ENCODE measurements at regions not wholly inside any gene's neighbourhood (a gene's known extent, or its start where the extent isn't known, plus 50 kb on each side); places are given as distances from the start of the nearest gene placed in this dataset.
"Not testable (repeated sequence)": the region's sequence is repeated elsewhere in the genome, so short reads cannot be mapped to it uniquely, and the experiment has no call there.

GRCh38 chr13:50229960-50230661 is 214.9 kb downstream of the KCNRG start:
- DNase-seq (ENCODE audit: low spot score), result no peak

- DNase-seq (ENCODE audit: low spot score), result no peak
Observed at GRCh38 chr13:50230662-50230978, 215.4 kb downstream of the KCNRG start.

GRCh38 chr13:50233574-50233973 is 218.3 kb downstream of the KCNRG start:
- not testable (repeated sequence) for DNase-seq (ENCODE audit: low spot score)

- DNase-seq (ENCODE audit: low spot score), result no peak
Observed at GRCh38 chr13:50235604-50236342, 220.5 kb downstream of the KCNRG start.

- no peak for DNase-seq (ENCODE audit: low spot score)
Observed at GRCh38 chr13:50236898-50237318, 221.7 kb downstream of the KCNRG start.

GRCh38 chr13:50238922-50239321 is 223.7 kb downstream of the KCNRG start:
- no peak for DNase-seq (ENCODE audit: low spot score)

- DNase-seq (ENCODE audit: low spot score), result no peak
Observed at GRCh38 chr13:50241479-50241878, 226.2 kb downstream of the KCNRG start.

GRCh38 chr13:50243931-50244330 is 228.7 kb downstream of the KCNRG start:
- no peak for DNase-seq (ENCODE audit: low spot score)

GRCh38 chr13:50244355-50244712 is 229.1 kb downstream of the KCNRG start:
- no peak for DNase-seq (ENCODE audit: low spot score)

- no peak for DNase-seq (ENCODE audit: low spot score)
Observed at GRCh38 chr13:50244713-50245574, 229.7 kb downstream of the KCNRG start.

- DNase-seq (ENCODE audit: low spot score), result no peak
Observed at GRCh38 chr13:50247223-50247622, 232.0 kb downstream of the KCNRG start.

GRCh38 chr13:50248516-50249143 is 233.4 kb downstream of the KCNRG start:
- DNase-seq (ENCODE audit: low spot score), result no peak

- DNase-seq (ENCODE audit: low spot score), result no peak
Observed at GRCh38 chr13:50249144-50249521, 233.9 kb downstream of the KCNRG start.

- no peak for DNase-seq (ENCODE audit: low spot score)
Observed at GRCh38 chr13:50250401-50250800, 235.2 kb downstream of the KCNRG start.

- DNase-seq (ENCODE audit: low spot score), result no peak
Observed at GRCh38 chr13:50255639-50256038, 240.4 kb downstream of the KCNRG start.

- DNase-seq (ENCODE audit: low spot score), result not testable (repeated sequence)
Observed at GRCh38 chr13:50256536-50257321, 241.5 kb downstream of the KCNRG start.

- no peak for DNase-seq (ENCODE audit: low spot score)
Observed at GRCh38 chr13:50257646-50258045, 242.4 kb downstream of the KCNRG start.

- DNase-seq (ENCODE audit: low spot score), result peak; percentile 2
Observed at GRCh38 chr13:50261130-50261901, 246.1 kb downstream of the KCNRG start.

GRCh38 chr13:50267066-50267465 is 251.8 kb downstream of the KCNRG start:
- DNase-seq (ENCODE audit: low spot score), result no peak

GRCh38 chr13:50267917-50268316 is 252.7 kb downstream of the KCNRG start:
- DNase-seq (ENCODE audit: low spot score), result no peak

GRCh38 chr13:50268500-50268899 is 253.3 kb downstream of the KCNRG start:
- DNase-seq (ENCODE audit: low spot score), result no peak

All from cerebellar cortex (tissue), 1 donor.